Ishikawa (cell line): ENCODE measurements at regions not wholly inside any gene's neighbourhood (a gene's known extent, or its start where the extent isn't known, plus 50 kb on each side); places are given as distances from the start of the nearest gene placed in this dataset.

Experiments
- CEBPB ChIP-seq: IDR thresholded peaks from 2 replicates; pipeline ENCODE4 v1.6.1; 2012
- CREB1 ChIP-seq: IDR thresholded peaks from 2 replicates; pipeline ENCODE4 v1.6.1; 2012; ENCODE audit warnings: low read depth
- EGR1 ChIP-seq: IDR thresholded peaks from 2 replicates; pipeline ENCODE4 v1.6.1; 2012
- EP300 ChIP-seq: IDR thresholded peaks from 2 replicates; pipeline ENCODE4 v1.6.1; 2012; ENCODE audit warnings: borderline replicate concordance
- FOXM1 ChIP-seq: IDR thresholded peaks from 2 replicates; pipeline ENCODE4 v1.6.1; 2012; ENCODE audit warnings: low read depth, borderline replicate concordance
- NFIC ChIP-seq: IDR thresholded peaks from 2 replicates; pipeline ENCODE4 v1.6.1; 2012
- RAD21 ChIP-seq: IDR thresholded peaks from 2 replicates; pipeline ENCODE4 v1.6.1; 2012; ENCODE audit warnings: low read depth
- TAF1 ChIP-seq: IDR thresholded peaks from 2 replicates; pipeline ENCODE4 v1.6.1; 2012; ENCODE audit warnings: low read depth, mild to moderate bottlenecking
- TCF12 ChIP-seq: IDR thresholded peaks from 2 replicates; pipeline ENCODE4 v1.6.1; 2012; ENCODE audit warnings: low read depth
- TEAD4 ChIP-seq: IDR thresholded peaks from 2 replicates; pipeline ENCODE4 v1.6.1; 2012
- YY1 ChIP-seq: IDR thresholded peaks from 2 replicates; pipeline ENCODE4 v1.6.1; 2012; ENCODE audit warnings: low read depth
- ZBTB7A ChIP-seq: IDR thresholded peaks from 2 replicates; pipeline ENCODE4 v1.6.1; 2012; ENCODE audit warnings: low read depth
- TF ChIP-seq, protein P1 (sequence below): IDR thresholded peaks from 2 replicates; pipeline ENCODE4 v1.6.1; 2012; ENCODE audit warnings: low read depth, mild to moderate bottlenecking
- TF ChIP-seq, protein P2 (sequence below): IDR thresholded peaks from 2 replicates; pipeline ENCODE4 v1.6.1; 2012
- TF ChIP-seq, protein P3 (sequence below): IDR thresholded peaks from 2 replicates; pipeline ENCODE4 v1.6.1; 2012

DNA sequence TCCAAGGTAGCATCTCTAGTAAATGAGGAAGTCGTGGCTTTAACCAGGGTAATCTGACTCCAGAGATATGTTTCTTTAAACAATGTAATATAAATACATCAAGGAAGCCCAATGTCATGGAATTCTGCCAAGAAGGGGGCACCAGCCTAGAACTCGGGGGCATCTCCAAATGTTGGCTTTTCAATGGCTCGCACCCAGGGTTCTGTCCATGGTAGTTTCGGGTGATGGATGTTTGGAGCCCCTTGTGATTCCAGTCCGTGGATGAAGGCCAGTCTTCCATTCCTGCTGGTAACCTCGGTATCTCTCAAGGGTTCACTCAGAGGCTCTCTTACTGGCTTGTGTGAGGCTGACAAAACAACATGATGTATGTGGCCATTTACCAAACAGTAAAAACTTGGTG is 91.7 kb upstream of the SPHKAP start:
- TF ChIP-seq TEAD4 (no peak), TCF12 (no peak), ZBTB7A (no peak), YY1 (no peak)
- TF ChIP-seq, protein P1, sequence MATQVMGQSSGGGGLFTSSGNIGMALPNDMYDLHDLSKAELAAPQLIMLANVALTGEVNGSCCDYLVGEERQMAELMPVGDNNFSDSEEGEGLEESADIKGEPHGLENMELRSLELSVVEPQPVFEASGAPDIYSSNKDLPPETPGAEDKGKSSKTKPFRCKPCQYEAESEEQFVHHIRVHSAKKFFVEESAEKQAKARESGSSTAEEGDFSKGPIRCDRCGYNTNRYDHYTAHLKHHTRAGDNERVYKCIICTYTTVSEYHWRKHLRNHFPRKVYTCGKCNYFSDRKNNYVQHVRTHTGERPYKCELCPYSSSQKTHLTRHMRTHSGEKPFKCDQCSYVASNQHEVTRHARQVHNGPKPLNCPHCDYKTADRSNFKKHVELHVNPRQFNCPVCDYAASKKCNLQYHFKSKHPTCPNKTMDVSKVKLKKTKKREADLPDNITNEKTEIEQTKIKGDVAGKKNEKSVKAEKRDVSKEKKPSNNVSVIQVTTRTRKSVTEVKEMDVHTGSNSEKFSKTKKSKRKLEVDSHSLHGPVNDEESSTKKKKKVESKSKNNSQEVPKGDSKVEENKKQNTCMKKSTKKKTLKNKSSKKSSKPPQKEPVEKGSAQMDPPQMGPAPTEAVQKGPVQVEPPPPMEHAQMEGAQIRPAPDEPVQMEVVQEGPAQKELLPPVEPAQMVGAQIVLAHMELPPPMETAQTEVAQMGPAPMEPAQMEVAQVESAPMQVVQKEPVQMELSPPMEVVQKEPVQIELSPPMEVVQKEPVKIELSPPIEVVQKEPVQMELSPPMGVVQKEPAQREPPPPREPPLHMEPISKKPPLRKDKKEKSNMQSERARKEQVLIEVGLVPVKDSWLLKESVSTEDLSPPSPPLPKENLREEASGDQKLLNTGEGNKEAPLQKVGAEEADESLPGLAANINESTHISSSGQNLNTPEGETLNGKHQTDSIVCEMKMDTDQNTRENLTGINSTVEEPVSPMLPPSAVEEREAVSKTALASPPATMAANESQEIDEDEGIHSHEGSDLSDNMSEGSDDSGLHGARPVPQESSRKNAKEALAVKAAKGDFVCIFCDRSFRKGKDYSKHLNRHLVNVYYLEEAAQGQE: no peak

DNA sequence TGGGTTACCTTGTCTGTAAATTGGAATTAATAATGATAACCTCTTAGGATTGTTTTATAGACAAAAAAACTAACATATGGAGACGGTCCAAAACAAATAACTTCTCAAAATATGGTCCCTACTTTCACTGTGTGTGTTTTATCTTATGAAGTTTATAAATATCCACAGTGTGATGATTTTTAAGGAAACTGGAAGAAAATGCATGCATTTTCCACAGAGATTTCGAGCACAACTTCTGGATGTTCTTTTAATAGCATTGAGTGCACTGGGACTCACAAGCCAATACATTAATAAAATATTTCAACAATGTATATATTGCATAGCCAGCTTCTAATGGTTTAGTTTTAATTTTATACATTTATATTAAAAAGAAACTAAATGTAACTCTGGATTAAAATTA is 87.9 kb upstream of the SPHKAP start:
- no peak for TF ChIP-seq ZBTB7A
- no peak for TF ChIP-seq FOXM1
- no peak for TF ChIP-seq NFIC
- TF ChIP-seq RAD21: no peak
- TF ChIP-seq TAF1: no peak
- no peak for TF ChIP-seq YY1
- TF ChIP-seq TEAD4: no peak
- TF ChIP-seq, protein P2, sequence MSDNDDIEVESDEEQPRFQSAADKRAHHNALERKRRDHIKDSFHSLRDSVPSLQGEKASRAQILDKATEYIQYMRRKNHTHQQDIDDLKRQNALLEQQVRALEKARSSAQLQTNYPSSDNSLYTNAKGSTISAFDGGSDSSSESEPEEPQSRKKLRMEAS: no peak
- TF ChIP-seq, protein P1: no peak
- no peak for TF ChIP-seq EP300
- no peak for TF ChIP-seq CREB1
- no peak for TF ChIP-seq EGR1
- no peak for TF ChIP-seq CEBPB
- no peak for TF ChIP-seq TCF12
- TF ChIP-seq, protein P3, sequence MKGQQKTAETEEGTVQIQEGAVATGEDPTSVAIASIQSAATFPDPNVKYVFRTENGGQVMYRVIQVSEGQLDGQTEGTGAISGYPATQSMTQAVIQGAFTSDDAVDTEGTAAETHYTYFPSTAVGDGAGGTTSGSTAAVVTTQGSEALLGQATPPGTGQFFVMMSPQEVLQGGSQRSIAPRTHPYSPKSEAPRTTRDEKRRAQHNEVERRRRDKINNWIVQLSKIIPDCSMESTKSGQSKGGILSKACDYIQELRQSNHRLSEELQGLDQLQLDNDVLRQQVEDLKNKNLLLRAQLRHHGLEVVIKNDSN: no peak

DNA sequence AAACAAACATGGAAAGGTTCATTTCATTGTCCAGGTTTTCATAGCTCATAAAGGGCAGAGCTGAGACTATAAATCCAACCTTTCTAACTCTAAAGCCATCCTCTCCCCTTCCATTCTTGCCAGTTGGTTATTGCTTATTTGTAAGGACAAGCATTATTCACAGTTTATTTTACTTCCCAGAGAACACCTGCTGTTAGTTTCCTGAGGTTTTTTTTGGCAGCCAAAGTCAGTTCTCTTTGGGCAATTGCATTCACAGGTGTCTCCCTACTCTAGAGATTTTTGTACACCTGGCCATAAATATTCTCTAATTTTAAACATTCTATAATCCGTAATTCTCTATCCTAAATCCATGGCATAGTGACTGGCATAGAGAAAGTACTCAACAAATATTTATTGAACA is 87.3 kb upstream of the SPHKAP start:
- TF ChIP-seq NFIC: no peak
- TF ChIP-seq FOXM1: no peak
- no peak for TF ChIP-seq CEBPB
- TF ChIP-seq, protein P2: no peak
- no peak for TF ChIP-seq EGR1

DNA sequence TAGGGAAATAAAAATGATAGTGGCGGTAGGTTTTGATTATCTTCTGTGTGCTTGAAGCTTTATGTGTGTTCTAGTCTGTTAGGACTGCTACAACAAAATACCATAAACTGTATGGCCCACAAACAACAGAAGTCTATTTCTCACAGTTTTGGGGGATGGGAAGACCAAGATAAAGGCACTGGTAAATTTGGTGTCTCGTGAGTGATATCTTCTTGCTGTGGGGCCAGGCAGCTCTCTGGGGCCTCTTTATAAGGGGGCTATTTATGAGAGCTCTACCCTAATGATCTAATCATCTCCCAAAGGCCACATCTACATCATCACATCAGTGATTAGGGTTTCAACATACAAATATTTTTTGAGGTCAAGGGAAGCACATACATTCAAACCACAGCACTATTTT is 86.8 kb upstream of the SPHKAP start:
- no peak for TF ChIP-seq CEBPB
- no peak for TF ChIP-seq RAD21
- TF ChIP-seq FOXM1: no peak
- TF ChIP-seq TEAD4: no peak
- no peak for TF ChIP-seq YY1
- TF ChIP-seq NFIC: no peak
- TF ChIP-seq TAF1: no peak
- TF ChIP-seq EP300: no peak
- no peak for TF ChIP-seq ZBTB7A
- TF ChIP-seq CREB1: no peak
- no peak for TF ChIP-seq TCF12
- TF ChIP-seq, protein P2: no peak
- TF ChIP-seq EGR1: no peak
- TF ChIP-seq, protein P3: no peak
- TF ChIP-seq, protein P1: no peak

DNA sequence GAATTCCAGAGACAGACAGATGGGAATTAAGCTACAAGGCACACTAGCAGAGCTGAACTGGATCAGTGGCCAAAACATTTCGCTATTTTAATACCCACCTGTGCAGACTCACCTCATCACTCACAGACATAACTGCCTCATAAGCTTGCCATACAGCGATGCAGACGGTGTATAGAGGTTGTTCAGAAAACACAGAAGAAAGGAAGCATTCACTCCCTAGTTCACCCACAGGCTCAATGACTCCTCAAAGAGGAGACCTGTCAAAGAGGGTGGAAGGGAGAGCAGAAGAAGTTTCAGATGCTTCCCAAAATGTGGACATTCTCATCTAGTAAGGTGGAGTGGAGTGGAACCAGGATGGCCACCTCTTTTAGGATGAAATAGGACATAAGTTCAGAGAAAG is 81.7 kb upstream of the SPHKAP start:
- no peak for TF ChIP-seq TAF1
- no peak for TF ChIP-seq RAD21
